KMS-11 (cell line): ENCODE measurements at regions not wholly inside any gene's neighbourhood (a gene's known extent, or its start where the extent isn't known, plus 50 kb on each side); places are given as distances from the start of the nearest gene placed in this dataset.

Source experiments
- H2AFZ ChIP-seq: fragments of 200-600 bp; sonication (generic); 2 replicates; pipeline ENCODE4 v1.6.1; 2016; ENCODE audit warnings: antibody characterized with exemption, mixed run types, low read depth
- H3K27ac ChIP-seq: fragments of 200-600 bp; sonication (generic); 2 replicates; pipeline ENCODE4 v1.6.1; 2016; ENCODE audit warnings: mild to moderate bottlenecking, mixed run types
- H3K27me3 ChIP-seq: fragments of 200-600 bp; sonication (generic); 2 replicates; pipeline ENCODE4 v1.6.1; 2017; ENCODE audit warnings: mild to moderate bottlenecking, low read depth, mixed run types, moderate library complexity; ENCODE audit not compliant: insufficient read depth
- H3K36me3 ChIP-seq: fragments of 200-600 bp; sonication (generic); 2 replicates; pipeline ENCODE4 v1.6.1; 2017; ENCODE audit warnings: mild to moderate bottlenecking, mixed run types; ENCODE audit not compliant: insufficient read depth
- H3K4me1 ChIP-seq: fragments of 200-600 bp; sonication (generic); 2 replicates; pipeline ENCODE4 v1.6.1; 2016; ENCODE audit warnings: mild to moderate bottlenecking, low read depth, mixed run types; ENCODE audit not compliant: poor library complexity, severe bottlenecking
- H3K4me2 ChIP-seq: fragments of 200-600 bp; sonication (generic); 2 replicates; pipeline ENCODE4 v1.7.0; 2016; ENCODE audit warnings: mild to moderate bottlenecking, mixed run types
- H3K4me3 ChIP-seq: fragments of 200-600 bp; sonication (generic); IDR thresholded peaks from 2 replicates; pipeline ENCODE4 v1.6.1; 2017; ENCODE audit warnings: low read depth, low read length, mixed read lengths; ENCODE audit not compliant: insufficient read depth
- H3K79me2 ChIP-seq: fragments of 200-600 bp; sonication (generic); 2 replicates; pipeline ENCODE4 v1.6.1; 2016; ENCODE audit warnings: low read depth, mixed run types; ENCODE audit not compliant: insufficient read depth
- H3K9ac ChIP-seq: fragments of 200-600 bp; sonication (generic); 2 replicates; pipeline ENCODE4 v1.6.1; 2016; ENCODE audit warnings: mild to moderate bottlenecking, mixed run types
- H4K20me1 ChIP-seq: fragments of 200-600 bp; sonication (generic); 2 replicates; pipeline ENCODE4 v1.6.1; 2016; ENCODE audit warnings: mild to moderate bottlenecking, mixed run types; ENCODE audit not compliant: insufficient read depth
- CTCF ChIP-seq: fragments of 200-600 bp; sonication (generic); conservative IDR thresholded peaks from 2 replicates; pipeline ENCODE4 v1.6.1; 2017; ENCODE audit warnings: low read depth, mild to moderate bottlenecking, antibody characterized with exemption, low read length, moderate library complexity, mixed read lengths

DNA sequence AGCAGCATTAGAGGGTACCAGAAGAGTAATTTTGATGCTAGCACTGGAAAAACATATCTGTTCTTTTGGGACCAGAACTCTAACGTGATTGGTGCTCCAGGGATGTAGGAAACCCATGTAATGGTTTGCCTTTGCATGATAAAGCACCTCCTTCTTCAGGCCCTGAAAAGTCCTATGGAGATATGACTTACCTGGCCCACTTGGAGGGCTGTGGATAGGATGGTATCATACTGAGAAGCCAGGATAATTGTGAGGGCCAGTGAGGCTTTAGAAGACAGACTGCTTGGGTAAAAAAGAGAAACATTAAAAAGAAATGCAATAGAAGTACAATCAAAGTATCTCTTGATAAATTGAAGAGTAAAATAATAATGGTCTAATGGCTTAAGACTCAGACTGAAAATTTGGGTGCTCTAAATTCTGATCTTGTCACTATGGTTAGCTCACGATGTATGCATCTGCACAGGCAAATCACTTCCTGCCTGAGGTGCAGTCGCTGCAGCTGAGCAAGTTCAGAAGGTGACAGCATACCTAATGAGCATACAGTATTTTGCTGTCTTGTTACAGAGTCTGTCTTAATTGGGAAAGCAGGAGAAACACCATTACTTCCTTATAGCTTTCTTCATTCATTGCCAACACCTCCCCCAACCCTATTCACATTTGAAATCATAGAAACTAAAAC, 371.5 kb downstream of the NUP35 start:
- Histone ChIP-seq H3K4me1 (no peaks in the 10 kb centered on the region), H4K20me1 (no peaks in the 10 kb centered on the region), H3K4me3 (no peak overlapping the region), H3K79me2 (no peaks in the 10 kb centered on the region), H3K27me3 (no peaks in the 10 kb centered on the region), H3K9ac (no peak overlapping the region), H3K27ac (no peak overlapping the region), H2AFZ (no peak overlapping the region), H3K36me3 (no peaks in the 10 kb centered on the region), H3K4me2 (no peak overlapping the region)
- no peak for TF ChIP-seq CTCF

DNA sequence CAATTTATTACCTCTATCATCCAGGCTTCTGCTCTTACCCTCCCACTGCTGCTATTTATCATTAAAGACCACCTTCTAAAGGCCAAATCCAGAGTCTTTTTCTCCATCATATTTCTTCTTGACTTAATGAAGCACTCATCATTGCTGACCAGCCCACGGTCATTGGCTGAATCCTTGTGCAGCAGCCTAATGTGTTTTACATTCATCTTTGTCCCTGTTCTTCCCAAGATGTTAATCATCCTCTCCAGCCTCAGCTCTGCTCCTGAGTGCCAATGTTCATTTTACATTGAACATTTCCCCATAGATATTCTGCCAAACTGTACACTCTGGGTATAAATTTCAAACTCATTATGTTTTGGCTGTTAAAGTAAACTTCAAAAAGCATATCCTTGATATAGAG, 373.6 kb downstream of the NUP35 start:
- Histone ChIP-seq H3K4me2 (no peak overlapping the region), H3K79me2 (no peaks in the 10 kb centered on the region), H2AFZ (no peak overlapping the region), H4K20me1 (no peaks in the 10 kb centered on the region), H3K27ac (no peak overlapping the region), H3K9ac (no peak overlapping the region), H3K4me3 (no peak overlapping the region), H3K27me3 (no peaks in the 10 kb centered on the region), H3K4me1 (no peaks in the 10 kb centered on the region), H3K36me3 (no peaks in the 10 kb centered on the region)
- no peak for TF ChIP-seq CTCF

- H2AFZ ChIP-seq, result no peak overlapping the region
- no peak overlapping the region for H3K9ac ChIP-seq
- TF ChIP-seq CTCF, result no peak
- no peak overlapping the region for H3K4me3 ChIP-seq
- H3K27me3 ChIP-seq, result no peaks in the 10 kb centered on the region
- H4K20me1 ChIP-seq, result no peaks in the 10 kb centered on the region
- no peaks in the 10 kb centered on the region for H3K36me3 ChIP-seq
- no peaks in the 10 kb centered on the region for H3K4me1 ChIP-seq
- H3K4me2 ChIP-seq, result no peak overlapping the region
- H3K79me2 ChIP-seq, result no peaks in the 10 kb centered on the region
- H3K27ac ChIP-seq, result no peak overlapping the region
Measured at GRCh38 chr2:183505911-183506310, 381.7 kb downstream of the NUP35 start.

GRCh38 chr2:183511154-183511553, 386.9 kb downstream of the NUP35 start:
- Histone ChIP-seq H3K27me3 (no peaks in the 10 kb centered on the region), H3K4me1 (no peaks in the 10 kb centered on the region), H3K9ac (no peak overlapping the region), H3K36me3 (no peaks in the 10 kb centered on the region), H3K4me3 (no peak overlapping the region), H3K4me2 (no peak overlapping the region), H3K79me2 (no peaks in the 10 kb centered on the region), H4K20me1 (no peaks in the 10 kb centered on the region), H2AFZ (no peak overlapping the region), H3K27ac (no peak overlapping the region)
- no peak for TF ChIP-seq CTCF
